Ectodermal cell (in vitro differentiated cells): ENCODE measurements at regions not wholly inside any gene's neighbourhood (a gene's known extent, or its start where the extent isn't known, plus 50 kb on each side); places are given as distances from the start of the nearest gene placed in this dataset.

Experiments
- H3K27ac ChIP-seq: 2 replicates; pipeline ENCODE4 v1.7.0; 2013; ENCODE audit warnings: mild to moderate bottlenecking, low read depth, low read length; ENCODE audit not compliant: insufficient read depth, poor library complexity, severe bottlenecking
- H3K27me3 ChIP-seq: 2 replicates; pipeline ENCODE4 v1.7.0; 2013; ENCODE audit warnings: mild to moderate bottlenecking, low read length; ENCODE audit not compliant: insufficient read depth, control insufficient read depth, poor library complexity, severe bottlenecking
- H3K36me3 ChIP-seq: one replicate; pipeline ENCODE4 v1.7.0; 2013; ENCODE audit warnings: low read length; ENCODE audit not compliant: control insufficient read depth, insufficient read depth
- H3K4me1 ChIP-seq: one replicate; pipeline ENCODE4 v1.7.0; 2013; ENCODE audit warnings: low read length; ENCODE audit not compliant: control insufficient read depth, insufficient read depth
- H3K4me3 ChIP-seq: 2 replicates; pipeline ENCODE4 v1.7.0; 2013; ENCODE audit warnings: low read depth, low read length, control low read depth; ENCODE audit not compliant: insufficient read depth
- H3K9me3 ChIP-seq: 2 replicates; pipeline ENCODE4 v1.7.0; 2013; ENCODE audit warnings: mild to moderate bottlenecking, low read length, moderate library complexity; ENCODE audit not compliant: control insufficient read depth
- WGBS, 2 experiments: methylation state at CpG; one replicate each; pipeline ENCODE4 v1.1.7; 2013; ENCODE audit warnings: missing lambda C conversion rate in 2 of 2; 5-methylcytosine and 5-hydroxymethylcytosine counted together

DNA sequence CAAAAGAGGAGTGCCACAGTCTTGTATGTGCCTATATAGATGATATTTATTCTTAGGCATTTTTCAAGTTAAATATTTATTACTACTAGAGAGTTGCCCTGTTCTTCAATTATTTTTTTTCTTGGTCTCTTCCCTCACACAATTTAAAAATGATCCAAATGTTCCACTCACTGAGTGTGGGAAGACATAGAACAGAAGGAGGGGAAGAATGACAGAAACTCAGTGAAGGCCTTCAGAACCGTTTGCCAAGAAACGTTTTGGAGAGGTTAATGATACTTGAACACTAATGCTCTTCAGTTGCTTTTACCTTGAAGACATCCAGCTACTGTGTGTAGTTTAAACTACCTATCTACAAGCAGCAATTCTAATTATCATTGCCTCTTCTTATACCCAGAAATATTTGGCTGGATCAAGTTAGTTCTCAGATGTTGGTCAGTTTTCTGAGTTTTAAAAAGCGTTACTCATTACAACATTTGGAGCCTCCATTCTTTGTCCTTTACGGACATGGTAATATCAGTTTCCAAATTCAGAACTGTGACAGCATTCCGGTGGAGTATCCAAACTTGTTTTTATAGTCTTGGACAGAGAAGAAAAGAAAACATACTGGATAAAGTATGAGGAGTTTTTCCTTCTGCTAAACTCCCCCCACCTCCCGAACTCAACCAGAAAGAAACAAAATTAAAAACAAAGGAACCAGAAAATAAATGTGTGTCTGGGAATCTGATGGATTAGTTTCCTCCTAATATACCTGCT lies 389.7 kb downstream of the SPRY1 start:
- peaks cover 11% of the 10 kb centered on the region for H3K4me1 ChIP-seq
- no peaks in the 10 kb centered on the region for H3K27me3 ChIP-seq
- no peaks in the 10 kb centered on the region for H3K9me3 ChIP-seq
- H3K36me3 ChIP-seq, result no peaks in the 10 kb centered on the region
- 85 to 96% methylated on average over 5 of the region's 6 CpGs for WGBS, 2 experiments
- H3K4me3 ChIP-seq, result no peak overlapping the region
- H3K27ac ChIP-seq, result no peak overlapping the region

DNA sequence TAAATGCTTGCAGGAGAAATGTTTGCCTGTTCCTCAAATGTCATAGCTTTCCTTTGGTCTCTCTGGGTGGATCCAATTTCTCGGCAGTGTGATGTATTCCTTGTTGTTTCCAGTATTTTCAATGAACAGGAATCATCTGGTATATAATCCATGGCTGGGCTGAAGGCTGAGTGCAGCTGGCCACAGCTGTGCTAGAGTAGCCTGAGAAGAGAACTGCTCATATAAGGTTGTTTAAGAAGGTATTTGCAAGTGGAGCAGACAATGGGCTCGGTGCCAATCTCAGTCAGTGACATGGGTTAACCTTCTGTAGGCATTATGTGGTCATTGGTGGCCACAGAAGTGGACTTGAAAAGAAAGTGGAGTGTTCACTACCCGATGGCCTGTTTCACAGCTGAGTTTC lies 390.3 kb downstream of the SPRY1 start:
- H3K9me3 ChIP-seq, result no peaks in the 10 kb centered on the region
- no peak overlapping the region for H3K27ac ChIP-seq
- H3K27me3 ChIP-seq, result no peaks in the 10 kb centered on the region
- H3K36me3 ChIP-seq, result no peaks in the 10 kb centered on the region
- no peak overlapping the region for H3K4me3 ChIP-seq
- H3K4me1 ChIP-seq, result peaks cover 11% of the 10 kb centered on the region
- 90 to 96% methylated on average over 3 of the region's 3 CpGs for WGBS, 2 experiments

DNA sequence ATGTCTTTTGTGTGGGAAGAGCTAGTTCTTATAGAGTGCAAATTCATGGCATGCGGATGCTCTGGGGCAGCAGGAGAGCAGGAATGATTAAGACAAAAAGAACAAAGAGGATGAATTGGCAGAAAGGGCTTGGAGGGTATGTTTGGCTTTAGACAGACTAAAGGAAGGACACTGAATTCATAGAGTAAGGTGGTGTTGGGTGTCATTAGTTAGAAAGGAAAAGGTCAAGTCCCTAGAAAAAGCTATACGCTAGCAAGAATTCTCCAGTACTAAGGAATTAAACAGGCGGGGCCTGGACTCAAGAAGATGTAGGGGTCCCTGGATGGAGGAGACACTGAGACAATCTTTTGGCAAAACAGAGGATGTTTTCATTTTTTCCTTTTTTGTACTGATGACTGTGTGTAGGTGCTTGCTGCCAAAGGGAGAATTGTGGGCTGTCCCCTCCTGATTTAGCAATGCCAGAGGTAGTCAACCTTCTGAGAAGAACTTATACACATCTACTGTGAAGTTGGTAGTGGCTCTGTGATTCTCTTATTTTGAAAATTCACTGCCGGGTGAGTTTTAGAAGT lies 391.0 kb downstream of the SPRY1 start:
- Histone ChIP-seq H3K4me3 (no peak overlapping the region), H3K36me3 (no peaks in the 10 kb centered on the region), H3K9me3 (no peaks in the 10 kb centered on the region), H3K27ac (no peak overlapping the region), H3K4me1 (peaks cover 11% of the 10 kb centered on the region), H3K27me3 (no peaks in the 10 kb centered on the region)
- 79 to 84% methylated on average over 3 of the region's 4 CpGs for WGBS, 2 experiments

DNA sequence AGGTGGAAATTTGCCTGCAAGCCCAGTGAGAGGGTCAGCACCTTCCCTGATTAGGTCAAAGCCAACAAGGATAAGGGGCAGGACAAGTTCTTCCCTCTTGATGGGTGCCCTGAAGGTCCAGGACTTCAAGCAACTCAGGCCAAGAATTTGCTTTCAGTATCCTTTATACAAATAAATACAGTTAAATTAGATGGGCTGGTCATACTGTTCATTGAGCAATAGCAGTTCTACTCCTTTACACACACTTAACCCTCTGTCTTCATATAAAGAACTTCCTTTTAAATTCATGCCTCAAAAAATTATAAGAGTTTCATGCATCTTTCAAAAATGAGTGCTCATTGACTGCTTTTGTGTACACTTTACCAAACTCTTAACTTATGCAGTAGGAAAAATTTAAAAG lies 392.0 kb downstream of the SPRY1 start:
- no peaks in the 10 kb centered on the region for H3K36me3 ChIP-seq
- no peaks in the 10 kb centered on the region for H3K9me3 ChIP-seq
- no peak overlapping the region for H3K4me3 ChIP-seq
- no peak overlapping the region for H3K27ac ChIP-seq
- H3K4me1 ChIP-seq, result peaks cover 11% of the 10 kb centered on the region
- H3K27me3 ChIP-seq, result no peaks in the 10 kb centered on the region

DNA sequence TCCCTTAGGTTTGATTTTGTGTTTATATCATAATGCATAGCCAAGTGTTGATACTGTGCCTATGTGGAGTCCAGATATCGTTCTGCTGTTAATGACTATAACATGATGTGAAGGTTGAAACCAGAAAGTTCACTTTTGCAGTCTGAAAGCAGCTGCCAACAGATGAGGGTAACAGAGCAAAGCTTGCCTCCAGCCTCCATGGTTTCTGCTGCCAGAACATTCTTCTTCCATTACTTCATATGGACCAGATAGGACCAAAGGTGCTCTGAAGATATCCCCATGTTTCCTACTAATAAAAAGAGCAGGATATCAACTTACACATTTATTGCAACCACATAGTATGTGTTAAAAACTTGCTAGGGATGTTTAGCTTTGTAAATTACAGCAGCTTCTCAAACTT lies 394.1 kb downstream of the SPRY1 start:
- Histone ChIP-seq H3K4me3 (no peak overlapping the region), H3K36me3 (no peaks in the 10 kb centered on the region), H3K4me1 (peaks cover 11% of the 10 kb centered on the region), H3K27me3 (no peaks in the 10 kb centered on the region), H3K9me3 (no peaks in the 10 kb centered on the region), H3K27ac (no peak overlapping the region)
- WGBS, 2 experiments, result 93 to 95% methylated on average over 1 of the region's 1 CpG

DNA sequence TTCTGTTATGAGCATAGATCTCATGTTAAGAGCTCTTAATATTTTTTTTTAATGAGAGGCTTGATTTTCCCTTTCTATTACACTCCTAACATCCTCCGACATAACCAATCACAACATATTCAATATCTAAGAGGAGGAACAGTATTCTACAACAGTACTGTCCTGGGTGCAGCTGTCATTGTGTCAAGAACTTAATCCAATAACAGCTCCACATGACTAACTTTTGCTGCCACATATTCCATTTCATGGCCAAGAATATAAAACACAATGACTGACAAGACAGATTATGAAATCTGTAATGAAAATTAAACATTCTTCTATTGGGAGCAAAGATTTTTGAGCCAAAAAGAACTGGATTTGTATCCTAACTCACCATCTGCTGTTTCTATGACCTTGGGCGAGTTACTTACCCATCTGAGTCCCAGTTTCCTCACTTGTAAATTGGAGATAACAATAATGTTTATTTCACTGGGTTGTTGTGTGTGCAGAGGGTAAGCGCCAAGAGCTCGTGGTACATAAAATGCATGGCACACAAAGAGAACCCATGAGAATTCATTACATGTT lies 405.6 kb downstream of the SPRY1 start:
- Histone ChIP-seq H3K4me3 (no peak overlapping the region), H3K9me3 (no peaks in the 10 kb centered on the region), H3K27me3 (no peaks in the 10 kb centered on the region), H3K27ac (no peak overlapping the region), H3K4me1 (no peaks in the 10 kb centered on the region), H3K36me3 (no peaks in the 10 kb centered on the region)
- WGBS, 2 experiments, result 95 to 100% methylated on average over 4 of the region's 4 CpGs

DNA sequence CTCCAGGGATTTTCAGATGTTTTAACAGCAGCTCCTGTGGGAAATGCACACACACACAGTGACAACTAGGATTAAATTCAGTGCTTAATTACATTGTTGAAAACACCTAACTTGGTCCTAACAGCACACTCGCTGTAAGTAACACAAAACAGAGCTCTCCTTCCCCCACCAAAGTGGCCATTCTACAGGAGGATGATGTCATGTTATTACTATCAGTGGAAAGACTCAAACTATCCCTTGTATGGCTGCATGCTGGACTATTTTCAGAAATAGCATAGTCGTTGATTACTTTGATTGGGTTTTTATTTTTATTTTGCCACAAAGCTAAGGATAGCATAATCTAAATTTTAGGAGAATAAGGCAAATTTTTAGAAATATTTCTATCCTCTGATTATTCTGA lies 406.3 kb downstream of the SPRY1 start:
- 50 to 100% methylated on average over 1 to 2 of the region's 2 CpGs for WGBS, 2 experiments

DNA sequence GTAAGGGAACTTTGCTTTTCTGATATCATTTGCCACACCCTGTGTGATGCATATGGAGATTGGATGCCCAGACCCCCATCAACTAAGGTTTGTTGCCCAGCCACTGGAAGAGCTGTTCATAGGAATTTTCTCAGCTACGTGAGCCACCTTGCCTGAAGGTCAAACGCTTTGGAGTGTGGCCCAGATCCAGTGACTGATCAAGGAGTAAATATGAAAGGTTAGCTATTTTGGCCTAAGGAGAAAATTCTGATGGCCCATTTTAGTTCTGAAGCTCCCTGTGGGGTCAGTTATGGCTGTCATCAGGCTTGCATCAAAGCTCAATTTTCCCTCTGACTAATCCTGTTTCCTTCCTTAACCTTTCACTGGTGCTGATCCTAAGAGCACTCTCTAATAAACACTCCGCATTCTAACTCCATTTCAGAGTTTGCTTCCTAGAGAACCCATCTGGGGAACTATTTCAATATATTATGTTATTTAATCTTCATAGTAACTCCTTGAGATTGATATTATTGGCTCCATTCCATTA lies 407.7 kb downstream of the SPRY1 start:
- H3K27ac ChIP-seq, result no peak overlapping the region
- H3K9me3 ChIP-seq, result no peaks in the 10 kb centered on the region
- H3K36me3 ChIP-seq, result no peaks in the 10 kb centered on the region
- no peak overlapping the region for H3K4me3 ChIP-seq
- 93 to 96% methylated on average over 3 of the region's 3 CpGs for WGBS, 2 experiments
- H3K4me1 ChIP-seq, result no peaks in the 10 kb centered on the region
- no peaks in the 10 kb centered on the region for H3K27me3 ChIP-seq

More for the DNA sequence above, 406.3 kb downstream of the SPRY1 start:
- Histone ChIP-seq H3K4me1 (no peaks in the 10 kb centered on the region), H3K27me3 (no peaks in the 10 kb centered on the region), H3K36me3 (no peaks in the 10 kb centered on the region), H3K27ac (no peak overlapping the region), H3K4me3 (no peak overlapping the region), H3K9me3 (no peaks in the 10 kb centered on the region)

DNA sequence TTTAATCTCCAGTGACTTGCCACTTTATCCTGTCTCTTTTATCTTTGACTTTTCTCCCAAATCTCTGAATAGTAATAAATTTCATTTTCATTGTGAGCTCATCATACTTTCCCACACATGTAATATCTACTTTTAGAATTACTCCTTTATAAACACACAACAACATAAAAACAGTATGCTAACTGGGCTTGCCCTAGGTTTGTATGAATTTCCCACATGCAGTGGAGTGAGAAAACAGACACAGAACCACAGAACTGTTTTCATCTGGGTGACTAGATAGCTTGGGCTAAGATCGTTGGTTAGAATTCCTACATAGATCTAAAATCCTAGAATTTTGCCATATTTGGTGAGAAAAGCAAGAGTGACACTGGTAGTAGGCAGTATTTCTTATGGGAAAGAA lies 409.5 kb downstream of the SPRY1 start:
- no peak overlapping the region for H3K27ac ChIP-seq
- no peak overlapping the region for H3K4me3 ChIP-seq
- 83 to 100% methylated on average over 1 of the region's 1 CpG for WGBS, 2 experiments
- no peaks in the 10 kb centered on the region for H3K36me3 ChIP-seq
- H3K27me3 ChIP-seq, result no peaks in the 10 kb centered on the region
- no peaks in the 10 kb centered on the region for H3K9me3 ChIP-seq
- H3K4me1 ChIP-seq, result no peaks in the 10 kb centered on the region

DNA sequence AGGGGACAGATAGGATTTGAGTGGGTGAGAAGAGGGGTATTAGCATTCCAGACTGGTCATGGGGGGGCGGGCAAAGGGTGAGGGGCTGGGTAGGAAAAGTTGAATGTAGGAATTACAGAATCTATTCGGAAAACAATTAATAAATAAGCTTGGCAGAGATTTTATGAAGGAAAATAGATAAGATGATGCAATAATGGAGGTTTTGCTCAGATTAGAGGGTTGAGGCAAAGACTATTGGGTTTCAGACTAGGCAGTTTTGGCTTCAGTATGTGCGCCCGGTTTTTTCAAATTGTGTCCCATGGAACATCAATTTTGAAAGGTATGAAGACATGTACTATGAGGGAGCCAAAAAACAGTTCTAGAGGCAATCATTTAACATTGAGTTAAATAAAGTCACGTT lies 410.6 kb downstream of the SPRY1 start:
- H3K27ac ChIP-seq, result no peak overlapping the region
- no peak overlapping the region for H3K4me3 ChIP-seq
- no peaks in the 10 kb centered on the region for H3K4me1 ChIP-seq
- no peaks in the 10 kb centered on the region for H3K9me3 ChIP-seq
- no peaks in the 10 kb centered on the region for H3K36me3 ChIP-seq
- no peaks in the 10 kb centered on the region for H3K27me3 ChIP-seq
- 90 to 94% methylated on average over 4 to 5 of the region's 5 CpGs for WGBS, 2 experiments
